ENCODE measurements at regions not wholly inside any gene's neighbourhood (a gene's known extent, or its start where the extent isn't known, plus 50 kb on each side); places are given as distances from the start of the nearest gene placed in this dataset.

GRCh38 chr4:111905511-111905910 is 239.7 kb upstream of the FAM241A start (continued):
- TF ChIP-seq CEBPG (CRISPR knock-in tag; IDR thresholded peaks at IDR 0.05), result no peak
- no peak for TF ChIP-seq CEBPG (tag; conservative IDR thresholded peaks at IDR 0.05 in 1 of 2, IDR thresholded peaks at IDR 0.05 in 1 of 2)
- TF ChIP-seq SNRNP70 (optimal IDR thresholded peaks at IDR 0.05; ENCODE audit: low read depth, low read length), result no peak
- TF ChIP-seq NR0B1 (IDR thresholded peaks at IDR 0.05; ENCODE audit: partially characterized antibody), result no peak
- no peak for TF ChIP-seq HOXB6 (CRISPR knock-in tag; IDR thresholded peaks at IDR 0.05; ENCODE audit: borderline replicate concordance)

GRCh38 chr4:111919639-111920038 is 225.6 kb upstream of the FAM241A start:
- TF ChIP-seq TAF7 (tag; IDR thresholded peaks at IDR 0.05) (no peak), ZFP36 (IDR thresholded peaks at IDR 0.05; ENCODE audit: low read depth, low read length, partially characterized antibody) (no peak), MAFG (tag; conservative IDR thresholded peaks at IDR 0.05) (no peak), ZNF184 (CRISPR knock-in tag; IDR thresholded peaks at IDR 0.05) (no peak), ZSCAN32 (CRISPR knock-in tag; IDR thresholded peaks at IDR 0.05) (no peak), THRAP3 (IDR thresholded peaks at IDR 0.05; ENCODE audit: borderline replicate concordance) (no peak), GTF2A2 (tag; IDR thresholded peaks at IDR 0.05) (no peak), GABPA (tag; conservative IDR thresholded peaks at IDR 0.05; ENCODE audit: low read depth) (no peak), CTBP1 (IDR thresholded peaks at IDR 0.05; ENCODE audit: borderline replicate concordance) (no peak), SETDB1 (IDR thresholded peaks at IDR 0.05; ENCODE audit: low read length) (no peak), POLR3G (IDR thresholded peaks at IDR 0.05; ENCODE audit: extremely low read depth, insufficient read length, insufficient replicate concordance) (no peak), RBM25 (IDR thresholded peaks at IDR 0.05; ENCODE audit: low read depth, low read length, severe bottlenecking) (no peak), PHTF2 (CRISPR knock-in tag; IDR thresholded peaks at IDR 0.05) (no peak), POLR3A (IDR thresholded peaks at IDR 0.05; ENCODE audit: borderline replicate concordance, extremely low read depth, insufficient read depth, insufficient read length) (no peak), U2AF1 (optimal IDR thresholded peaks at IDR 0.05; ENCODE audit: low read depth, low read length) (no peak)
- intact Hi-C loops (cut with micrococcal nuclease) (no loop called here), in situ Hi-C loops (cut with MboI) (no loop called here)
- FAIRE-seq, result no peak
- Histone ChIP-seq H3K4me1 (replicated peaks in 1 of 2; ENCODE audit: control insufficient read depth in 2 of 2, insufficient read depth in 2 of 2, low read length in 2 of 2) (no peaks in the 10 kb centered on the region), H3K4me3 (no peak overlapping the region), H3K79me2 (ENCODE audit: control insufficient read depth, insufficient read depth, low read length) (no peaks in the 10 kb centered on the region), H3K27ac (ENCODE audit: extremely low read depth, low read depth, low read length) (no peak overlapping the region), H3K9me1 (ENCODE audit: control insufficient read depth, insufficient read depth, low read length) (no peaks in the 10 kb centered on the region), H3K9me3 (replicated peaks; ENCODE audit: control insufficient read depth, insufficient read depth, low read depth, low read length) (no peaks in the 10 kb centered on the region), H3K9ac (ENCODE audit: insufficient read depth in 1 of 2, low read depth in 2 of 2, low read length in 2 of 2) (no peak overlapping the region), H3K27me3 (ENCODE audit: control insufficient read depth in 2 of 2, insufficient read depth in 2 of 2, low read length in 2 of 2) (no peaks in the 10 kb centered on the region), H3K36me3 (ENCODE audit: control insufficient read depth, insufficient read depth, low read length) (no peaks in the 10 kb centered on the region), H2AFZ (ENCODE audit: low read depth, low read length) (no peak overlapping the region), H4K20me1 (replicated peaks; ENCODE audit: control insufficient read depth, insufficient read depth, low read length) (no peaks in the 10 kb centered on the region), H3K4me2 (ENCODE audit: insufficient read depth, low read length) (no peak overlapping the region)
- no peak for ATAC-seq
- DNase-seq (ENCODE audit: extremely low read depth in 1 of 4, low spot score in 3 of 4), result no peak
- 0% methylated on average over 1 of the region's 1 CpG for WGBS (ENCODE audit: insufficient coverage, low coverage, missing lambda C conversion rate)
- no TSS peak for BruUV-seq (replicated peaks)
- ChIA-PET POLR2A (no interaction called here), CTCF (ENCODE audit: low intra/inter-chr PET ratio) (no interaction called here)
